PC-9 (cell line): ENCODE measurements at regions not wholly inside any gene's neighbourhood (a gene's known extent, or its start where the extent isn't known, plus 50 kb on each side); places are given as distances from the start of the nearest gene placed in this dataset.

ENCODE experiments used
- EZH2 ChIP-seq: fragments of 200-600 bp; sonication (generic); IDR thresholded peaks from 2 replicates; pipeline ENCODE4 v1.8.0; 2017; ENCODE audit warnings: antibody characterized with exemption, low read depth
- TF ChIP-seq, protein P1 (sequence below): fragments of 200-600 bp; sonication (generic); conservative IDR thresholded peaks from 2 replicates; pipeline ENCODE4 v1.6.1; 2017; ENCODE audit warnings: mixed run types, antibody characterized with exemption, mild to moderate bottlenecking, moderate library complexity

DNA sequence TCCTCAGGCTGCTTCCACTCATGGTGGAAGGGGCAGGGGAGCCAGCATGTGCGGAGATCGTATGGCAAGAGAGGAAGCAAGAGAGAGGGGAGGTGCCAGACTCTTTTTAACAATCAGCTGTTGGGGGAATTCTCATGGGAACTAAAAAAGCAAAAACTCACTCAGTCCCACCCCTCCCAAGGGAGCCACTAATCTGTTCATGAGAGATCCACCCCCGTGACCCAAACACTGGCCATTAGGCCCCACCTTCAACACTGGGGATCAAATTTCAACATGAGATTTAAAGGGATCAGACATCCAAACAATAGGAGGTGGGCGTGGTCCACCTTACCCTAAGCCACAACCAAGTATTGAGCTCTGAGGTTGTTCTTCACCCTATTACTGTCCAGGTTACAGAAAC is 375.1 kb downstream of the GRIN2B start:
- TF ChIP-seq, protein P1, sequence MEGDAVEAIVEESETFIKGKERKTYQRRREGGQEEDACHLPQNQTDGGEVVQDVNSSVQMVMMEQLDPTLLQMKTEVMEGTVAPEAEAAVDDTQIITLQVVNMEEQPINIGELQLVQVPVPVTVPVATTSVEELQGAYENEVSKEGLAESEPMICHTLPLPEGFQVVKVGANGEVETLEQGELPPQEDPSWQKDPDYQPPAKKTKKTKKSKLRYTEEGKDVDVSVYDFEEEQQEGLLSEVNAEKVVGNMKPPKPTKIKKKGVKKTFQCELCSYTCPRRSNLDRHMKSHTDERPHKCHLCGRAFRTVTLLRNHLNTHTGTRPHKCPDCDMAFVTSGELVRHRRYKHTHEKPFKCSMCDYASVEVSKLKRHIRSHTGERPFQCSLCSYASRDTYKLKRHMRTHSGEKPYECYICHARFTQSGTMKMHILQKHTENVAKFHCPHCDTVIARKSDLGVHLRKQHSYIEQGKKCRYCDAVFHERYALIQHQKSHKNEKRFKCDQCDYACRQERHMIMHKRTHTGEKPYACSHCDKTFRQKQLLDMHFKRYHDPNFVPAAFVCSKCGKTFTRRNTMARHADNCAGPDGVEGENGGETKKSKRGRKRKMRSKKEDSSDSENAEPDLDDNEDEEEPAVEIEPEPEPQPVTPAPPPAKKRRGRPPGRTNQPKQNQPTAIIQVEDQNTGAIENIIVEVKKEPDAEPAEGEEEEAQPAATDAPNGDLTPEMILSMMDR, result no peak
- no peak for TF ChIP-seq EZH2
